Amniotic stem cell (primary cell): ENCODE measurements at regions not wholly inside any gene's neighbourhood (a gene's known extent, or its start where the extent isn't known, plus 50 kb on each side); places are given as distances from the start of the nearest gene placed in this dataset.

Experiments used
- DNase-seq: peaks from one replicate; lab custom pipeline; 2025; lab: John Stamatoyannopoulos, UW

GRCh38 chr9:134275375-134275774 lies 50.9 kb upstream of the RXRA start:
- DNase-seq, result no peak

- DNase-seq, result no peak
Measured at GRCh38 chr9:134276453-134277245, 49.6 kb upstream of the RXRA start.
